ENCODE measurements at regions not wholly inside any gene's neighbourhood (a gene's known extent, or its start where the extent isn't known, plus 50 kb on each side); places are given as distances from the start of the nearest gene placed in this dataset.

- Histone ChIP-seq H3K36me3 (no peaks in the 10 kb centered on the region), H3K27me3 (no peaks in the 10 kb centered on the region), H3K4me1 (no peaks in the 10 kb centered on the region), H3K9me3 (no peaks in the 10 kb centered on the region), H3K4me3 (ENCODE audit: low read depth, low read length) (no peak overlapping the region)
- TF ChIP-seq CTCF (IDR thresholded peaks at IDR 0.05; ENCODE audit: low read depth, low read length), result no peak
- DNase-seq, result no peak
Measured at GRCh38 chr7:155992974-155993373, 180.7 kb upstream of the SHH start.

DNA sequence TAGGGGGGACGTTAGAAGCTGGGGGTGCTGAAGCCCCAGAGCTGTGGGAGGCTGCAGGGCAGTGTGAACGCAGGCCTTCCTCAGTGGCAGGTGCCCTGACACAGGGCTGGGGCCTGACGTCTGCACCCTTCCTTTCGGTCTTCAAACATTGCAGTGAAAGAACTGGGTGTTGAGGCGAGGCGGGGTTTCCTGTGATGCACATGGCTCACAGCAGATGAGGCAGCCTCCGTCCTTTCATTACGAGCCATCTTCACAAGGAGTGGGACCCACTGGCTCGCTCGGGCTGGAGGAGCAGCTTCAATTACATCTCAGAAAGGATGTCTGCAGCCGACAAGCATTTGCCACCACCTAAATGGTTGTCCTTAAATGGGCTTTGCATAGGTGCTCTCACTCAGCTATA is 180.3 kb upstream of the SHH start:
- H3K36me3 ChIP-seq, result no peaks in the 10 kb centered on the region

GRCh38 chr7:155992107-155992506 is 179.8 kb upstream of the SHH start:
- H3K9me3 ChIP-seq, result no peaks in the 10 kb centered on the region
- no peak for TF ChIP-seq CTCF (IDR thresholded peaks at IDR 0.05; ENCODE audit: low read depth, low read length)
- no peak overlapping the region for H3K4me3 ChIP-seq (ENCODE audit: low read depth, low read length)

More for the DNA sequence above, 180.3 kb upstream of the SHH start:
- Histone ChIP-seq H3K9me3 (no peaks in the 10 kb centered on the region), H3K4me3 (ENCODE audit: low read depth, low read length) (no peak overlapping the region), H3K27me3 (no peaks in the 10 kb centered on the region), H3K4me1 (no peaks in the 10 kb centered on the region)
- TF ChIP-seq CTCF (IDR thresholded peaks at IDR 0.05; ENCODE audit: low read depth, low read length), result no peak
- DNase-seq, result no peak

GRCh38 chr7:155991470-155991869 is 179.2 kb upstream of the SHH start:
- Histone ChIP-seq H3K4me1 (no peaks in the 10 kb centered on the region), H3K27me3 (no peaks in the 10 kb centered on the region), H3K4me3 (ENCODE audit: low read depth, low read length) (no peak overlapping the region), H3K36me3 (no peaks in the 10 kb centered on the region), H3K9me3 (no peaks in the 10 kb centered on the region)
- no peak for DNase-seq
- no peak for TF ChIP-seq CTCF (IDR thresholded peaks at IDR 0.05; ENCODE audit: low read depth, low read length)

More at GRCh38 chr7:155992107-155992506, 179.8 kb upstream of the SHH start:
- no peaks in the 10 kb centered on the region for H3K4me1 ChIP-seq
- no peaks in the 10 kb centered on the region for H3K27me3 ChIP-seq
- no peaks in the 10 kb centered on the region for H3K36me3 ChIP-seq
- DNase-seq, result no peak

GRCh38 chr7:155988416-155988815 is 176.2 kb upstream of the SHH start:
- H3K36me3 ChIP-seq, result no peaks in the 10 kb centered on the region
- no peak for DNase-seq
- H3K4me1 ChIP-seq, result no peaks in the 10 kb centered on the region
- no peak overlapping the region for H3K4me3 ChIP-seq (ENCODE audit: low read depth, low read length)
- H3K27me3 ChIP-seq, result no peaks in the 10 kb centered on the region
- H3K9me3 ChIP-seq, result no peaks in the 10 kb centered on the region
- TF ChIP-seq CTCF (IDR thresholded peaks at IDR 0.05; ENCODE audit: low read depth, low read length), result no peak

- H3K36me3 ChIP-seq, result no peaks in the 10 kb centered on the region
- H3K9me3 ChIP-seq, result no peaks in the 10 kb centered on the region
- H3K4me1 ChIP-seq, result no peaks in the 10 kb centered on the region
- DNase-seq, result no peak
- H3K4me3 ChIP-seq (ENCODE audit: low read depth, low read length), result no peak overlapping the region
- H3K27me3 ChIP-seq, result no peaks in the 10 kb centered on the region
- no peak for TF ChIP-seq CTCF (IDR thresholded peaks at IDR 0.05; ENCODE audit: low read depth, low read length)
Measured at GRCh38 chr7:155987681-155988235, 175.5 kb upstream of the SHH start.
